Muscle layer of duodenum (tissue), 2 donors: ENCODE measurements at regions not wholly inside any gene's neighbourhood (a gene's known extent, or its start where the extent isn't known, plus 50 kb on each side); places are given as distances from the start of the nearest gene placed in this dataset.

Experiments
- H3K27ac ChIP-seq: one replicate; pipeline ENCODE4 v1.7.0; 2013; ENCODE audit warnings: mild to moderate bottlenecking, low read length
- H3K27me3 ChIP-seq: one replicate; pipeline ENCODE4 v1.7.0; 2013; ENCODE audit warnings: low read depth, mild to moderate bottlenecking, control low read depth, low read length
- H3K36me3 ChIP-seq, 2 donors: one replicate each; pipeline ENCODE4 v1.7.0; 2013; ENCODE audit warnings: low read length in 2 of 2, control low read depth in 1 of 2, mild to moderate bottlenecking in 1 of 2; ENCODE audit not compliant: insufficient read depth in 2 of 2, control insufficient read depth in 1 of 2
- H3K4me1 ChIP-seq, 2 donors: one replicate each; pipeline ENCODE4 v1.7.0; 2013; ENCODE audit warnings: low read length in 2 of 2, mild to moderate bottlenecking in 2 of 2, control low read depth in 1 of 2, moderate library complexity in 1 of 2; ENCODE audit not compliant: insufficient read depth in 2 of 2, control insufficient read depth in 1 of 2
- H3K4me3 ChIP-seq, 2 donors: one replicate each; pipeline ENCODE4 v1.7.0; 2013; ENCODE audit warnings: low read length in 2 of 2, low read depth in 1 of 2, mild to moderate bottlenecking in 1 of 2
- H3K9me3 ChIP-seq, 2 donors: one replicate each; pipeline ENCODE4 v1.7.0; 2013; ENCODE audit warnings: low read length in 2 of 2, control low read depth in 1 of 2, mild to moderate bottlenecking in 1 of 2; ENCODE audit not compliant: control insufficient read depth in 1 of 2
- donor health status: healthy.

GRCh38 chr5:126070481-126070880, 352.7 kb upstream of the GRAMD2B start:
- H3K27me3 ChIP-seq = no peaks in the 10 kb centered on the region
- no peaks in the 10 kb centered on the region for H3K36me3 ChIP-seq
- H3K4me3 ChIP-seq = no peak overlapping the region
- H3K27ac ChIP-seq = no peak overlapping the region
- no peaks in the 10 kb centered on the region for H3K4me1 ChIP-seq
- peaks cover 0 to 9% of the 10 kb centered on the region in 2 donors for H3K9me3 ChIP-seq

- Histone ChIP-seq H3K36me3 (no peaks in the 10 kb centered on the region), H3K4me1 (no peaks in the 10 kb centered on the region), H3K9me3 (peaks cover 0 to 14% of the 10 kb centered on the region in 2 donors)
Measured at GRCh38 chr5:126074538-126074937, 348.7 kb upstream of the GRAMD2B start.

GRCh38 chr5:126079266-126079665, 343.9 kb upstream of the GRAMD2B start:
- Histone ChIP-seq H3K36me3 (no peaks in the 10 kb centered on the region), H3K4me1 (no peaks in the 10 kb centered on the region), H3K27ac (no peak overlapping the region), H3K4me3 (no peak overlapping the region), H3K27me3 (no peaks in the 10 kb centered on the region), H3K9me3 (peaks cover 4 to 21% of the 10 kb centered on the region in 2 donors)

More at GRCh38 chr5:126074538-126074937, 348.7 kb upstream of the GRAMD2B start:
- Histone ChIP-seq H3K4me3 (no peak overlapping the region), H3K27ac (no peak overlapping the region), H3K27me3 (no peaks in the 10 kb centered on the region)

GRCh38 chr5:126081209-126081608, 342.0 kb upstream of the GRAMD2B start:
- Histone ChIP-seq H3K27ac (no peak overlapping the region), H3K27me3 (no peaks in the 10 kb centered on the region), H3K9me3 (peaks cover 4 to 28% of the 10 kb centered on the region in 2 donors), H3K36me3 (no peaks in the 10 kb centered on the region), H3K4me1 (no peaks in the 10 kb centered on the region), H3K4me3 (no peak overlapping the region)

GRCh38 chr5:126093041-126093440, 330.2 kb upstream of the GRAMD2B start:
- Histone ChIP-seq H3K4me3 (no peak overlapping the region), H3K9me3 (no peaks in the 10 kb centered on the region), H3K27me3 (no peaks in the 10 kb centered on the region), H3K4me1 (no peaks in the 10 kb centered on the region), H3K36me3 (no peaks in the 10 kb centered on the region), H3K27ac (no peak overlapping the region)

- H3K4me3 ChIP-seq = no peak overlapping the region
- H3K4me1 ChIP-seq = no peaks in the 10 kb centered on the region
- H3K27me3 ChIP-seq = no peaks in the 10 kb centered on the region
- no peaks in the 10 kb centered on the region for H3K36me3 ChIP-seq
- no peaks in the 10 kb centered on the region for H3K9me3 ChIP-seq
- no peak overlapping the region for H3K27ac ChIP-seq
Measured at GRCh38 chr5:126093718-126094117, 329.5 kb upstream of the GRAMD2B start.

- Histone ChIP-seq H3K27me3 (no peaks in the 10 kb centered on the region), H3K9me3 (no peaks in the 10 kb centered on the region), H3K4me1 (no peaks in the 10 kb centered on the region), H3K36me3 (no peaks in the 10 kb centered on the region), H3K27ac (no peak overlapping the region), H3K4me3 (no peak overlapping the region)
Measured at GRCh38 chr5:126094991-126095390, 328.2 kb upstream of the GRAMD2B start.

- no peaks in the 10 kb centered on the region for H3K27me3 ChIP-seq
- H3K4me1 ChIP-seq = no peaks in the 10 kb centered on the region
- no peak overlapping the region for H3K4me3 ChIP-seq
- H3K36me3 ChIP-seq = no peaks in the 10 kb centered on the region
- no peak overlapping the region for H3K27ac ChIP-seq
- no peaks in the 10 kb centered on the region for H3K9me3 ChIP-seq
Measured at GRCh38 chr5:126096442-126097006, 326.7 kb upstream of the GRAMD2B start.

GRCh38 chr5:126097876-126098275, 325.3 kb upstream of the GRAMD2B start:
- Histone ChIP-seq H3K4me3 (no peak overlapping the region), H3K4me1 (no peaks in the 10 kb centered on the region), H3K27me3 (no peaks in the 10 kb centered on the region), H3K36me3 (no peaks in the 10 kb centered on the region), H3K9me3 (no peaks in the 10 kb centered on the region), H3K27ac (no peak overlapping the region)

- H3K4me1 ChIP-seq = no peaks in the 10 kb centered on the region
Measured at GRCh38 chr5:126098330-126099017, 324.7 kb upstream of the GRAMD2B start.

GRCh38 chr5:126099077-126099476, 324.1 kb upstream of the GRAMD2B start:
- no peaks in the 10 kb centered on the region for H3K36me3 ChIP-seq
- no peaks in the 10 kb centered on the region for H3K9me3 ChIP-seq
- H3K27me3 ChIP-seq = no peaks in the 10 kb centered on the region
- H3K4me3 ChIP-seq = no peak overlapping the region
- no peaks in the 10 kb centered on the region for H3K4me1 ChIP-seq
- H3K27ac ChIP-seq = no peak overlapping the region

More at GRCh38 chr5:126098330-126099017, 324.7 kb upstream of the GRAMD2B start:
- H3K4me3 ChIP-seq = no peak overlapping the region
- H3K36me3 ChIP-seq = no peaks in the 10 kb centered on the region
- H3K27ac ChIP-seq = no peak overlapping the region
- H3K27me3 ChIP-seq = no peaks in the 10 kb centered on the region
- no peaks in the 10 kb centered on the region for H3K9me3 ChIP-seq

GRCh38 chr5:126100767-126101166, 322.4 kb upstream of the GRAMD2B start:
- H3K27ac ChIP-seq = no peak overlapping the region
- H3K4me3 ChIP-seq = no peak overlapping the region
- no peaks in the 10 kb centered on the region for H3K36me3 ChIP-seq
- H3K27me3 ChIP-seq = no peaks in the 10 kb centered on the region
- H3K4me1 ChIP-seq = no peaks in the 10 kb centered on the region
- H3K9me3 ChIP-seq = no peaks in the 10 kb centered on the region
